ENCODE measurements at regions not wholly inside any gene's neighbourhood (a gene's known extent, or its start where the extent isn't known, plus 50 kb on each side); places are given as distances from the start of the nearest gene placed in this dataset.
"Not testable (repeated sequence)": the region's sequence is repeated elsewhere in the genome, so short reads cannot be mapped to it uniquely, and the experiment has no call there.

- peaks cover 5% of the 10 kb centered on the region for H3K9me3 Mint-ChIP-seq
- no peaks in the 10 kb centered on the region for H3K4me1 Mint-ChIP-seq
- H3K27me3 Mint-ChIP-seq (ENCODE audit: low read depth), result no peaks in the 10 kb centered on the region
- no peaks in the 10 kb centered on the region for H3K36me3 Mint-ChIP-seq (ENCODE audit: low read depth)
- no peak for TF ChIP-seq CTCF (conservative IDR thresholded peaks at IDR 0.05)
- peak overlapping the region; percentile 78 for H3K27ac Mint-ChIP-seq (ENCODE audit: unreplicated experiment)
- H3K4me3 Mint-ChIP-seq, result no peak overlapping the region
- no peak for DNase-seq (ENCODE audit: low read depth, low spot score)
Measured at GRCh38 chr2:22078701-22079100, 954.9 kb downstream of the TDRD15 start.

- no peaks in the 10 kb centered on the region for H3K9me3 Mint-ChIP-seq
- no peaks in the 10 kb centered on the region for H3K4me1 Mint-ChIP-seq
- no peak for TF ChIP-seq CTCF (conservative IDR thresholded peaks at IDR 0.05)
- H3K27ac Mint-ChIP-seq (ENCODE audit: unreplicated experiment), result no peak overlapping the region
- no peaks in the 10 kb centered on the region for H3K27me3 Mint-ChIP-seq (ENCODE audit: low read depth)
- H3K36me3 Mint-ChIP-seq (ENCODE audit: low read depth), result no peaks in the 10 kb centered on the region
- no peak for DNase-seq (ENCODE audit: low read depth, low spot score)
- H3K4me3 Mint-ChIP-seq, result no peak overlapping the region
Measured at GRCh38 chr2:22079583-22079982, 955.8 kb downstream of the TDRD15 start.

DNA sequence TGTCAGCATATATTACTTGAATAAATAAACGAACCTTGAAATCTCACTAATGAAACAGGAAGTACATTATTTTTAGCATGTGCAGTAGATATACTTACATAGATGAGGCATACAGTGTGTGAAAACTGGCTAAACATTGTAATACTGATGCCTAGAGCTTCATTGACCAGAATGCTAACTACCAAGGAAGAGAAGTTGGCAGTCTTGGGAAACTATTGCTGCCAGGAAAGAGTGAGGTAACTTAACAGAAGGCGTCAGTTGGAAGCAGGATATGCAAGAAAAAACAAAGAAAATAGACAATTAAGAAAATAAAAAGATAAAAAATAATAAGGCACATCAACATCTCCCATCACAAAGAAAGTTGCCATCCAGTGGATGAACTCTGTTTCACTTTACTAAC, 963.0 kb downstream of the TDRD15 start:
- Mint-ChIP-seq H3K27ac (ENCODE audit: unreplicated experiment) (no peak overlapping the region), H3K4me3 (no peak overlapping the region), H3K27me3 (ENCODE audit: low read depth) (no peaks in the 10 kb centered on the region), H3K4me1 (no peaks in the 10 kb centered on the region), H3K36me3 (ENCODE audit: low read depth) (no peaks in the 10 kb centered on the region), H3K9me3 (no peaks in the 10 kb centered on the region)
- no peak for DNase-seq (ENCODE audit: low read depth, low spot score)
- TF ChIP-seq CTCF (conservative IDR thresholded peaks at IDR 0.05), result no peak

- H3K4me3 Mint-ChIP-seq; H3K27me3 Mint-ChIP-seq (ENCODE audit: low read depth); H3K27ac Mint-ChIP-seq (ENCODE audit: unreplicated experiment); H3K36me3 Mint-ChIP-seq (ENCODE audit: low read depth); H3K4me1 Mint-ChIP-seq; H3K9me3 Mint-ChIP-seq; DNase-seq (ENCODE audit: low read depth, low spot score): not testable (repeated sequence)
Measured at GRCh38 chr2:22103617-22104016, 979.8 kb downstream of the TDRD15 start.

- H3K9me3 Mint-ChIP-seq, result peaks cover under 1% of the 10 kb centered on the region
- no peak overlapping the region for H3K27ac Mint-ChIP-seq (ENCODE audit: unreplicated experiment)
- peak; percentile 16 for TF ChIP-seq CTCF (conservative IDR thresholded peaks at IDR 0.05)
- no peaks in the 10 kb centered on the region for H3K36me3 Mint-ChIP-seq (ENCODE audit: low read depth)
- H3K4me3 Mint-ChIP-seq, result no peak overlapping the region
- no peak for DNase-seq (ENCODE audit: low read depth, low spot score)
- H3K27me3 Mint-ChIP-seq (ENCODE audit: low read depth), result peaks cover 2% of the 10 kb centered on the region
- H3K4me1 Mint-ChIP-seq, result no peaks in the 10 kb centered on the region
Measured at GRCh38 chr2:22110244-22110651, 986.5 kb downstream of the TDRD15 start.

DNA sequence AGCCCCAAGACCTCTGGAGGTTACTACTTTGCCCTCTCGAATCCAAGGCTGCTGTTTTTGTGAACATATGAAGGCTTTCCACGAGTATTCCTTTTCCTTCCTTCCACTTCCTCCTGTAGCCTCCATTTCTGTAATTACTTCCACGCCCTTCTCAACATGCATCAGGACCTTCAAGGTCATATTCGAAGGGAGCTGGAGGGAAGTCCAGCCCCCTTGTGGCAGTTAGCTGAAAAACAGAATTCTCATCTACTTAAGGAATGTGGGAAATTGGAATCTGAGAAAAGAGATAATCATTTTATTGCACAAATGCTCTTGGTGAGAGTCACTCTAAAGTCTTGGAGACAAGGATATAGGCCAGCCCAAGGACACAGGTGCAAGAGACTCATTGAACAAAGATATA, 1000.2 kb downstream of the TDRD15 start:
- H3K4me1 Mint-ChIP-seq, result no peaks in the 10 kb centered on the region
- peaks cover 3% of the 10 kb centered on the region for H3K9me3 Mint-ChIP-seq
- peak; percentile 51 for TF ChIP-seq CTCF (conservative IDR thresholded peaks at IDR 0.05)
- H3K27me3 Mint-ChIP-seq (ENCODE audit: low read depth), result no peaks in the 10 kb centered on the region
- H3K4me3 Mint-ChIP-seq, result no peak overlapping the region
- no peak overlapping the region for H3K27ac Mint-ChIP-seq (ENCODE audit: unreplicated experiment)
- no peaks in the 10 kb centered on the region for H3K36me3 Mint-ChIP-seq (ENCODE audit: low read depth)
- DNase-seq (ENCODE audit: low read depth, low spot score), result no peak

All from neural crest cell (in vitro differentiated cells).